Osteoblast (primary cell): ENCODE measurements at regions not wholly inside any gene's neighbourhood (a gene's known extent, or its start where the extent isn't known, plus 50 kb on each side); places are given as distances from the start of the nearest gene placed in this dataset.

Source experiments
- DNase-seq: peaks from one replicate; pipeline ENCODE4 v3.0.0; 2011; ENCODE audit warnings: low spot score, mixed read lengths; ENCODE audit not compliant: insufficient read length; ENCODE audit errors: missing footprints
- H2AFZ ChIP-seq: 2 replicates; pipeline ENCODE4 v1.6.0; 2011; ENCODE audit warnings: mild to moderate bottlenecking, low read length
- H3K27ac ChIP-seq: 2 replicates; pipeline ENCODE4 v1.5.1; 2011; ENCODE audit warnings: mild to moderate bottlenecking, low read depth, low read length, moderate library complexity
- H3K27me3 ChIP-seq: 2 replicates; pipeline ENCODE4 v1.6.0; 2012; ENCODE audit warnings: mild to moderate bottlenecking, control low read depth, inconsistent platforms, low read length, moderate library complexity; ENCODE audit not compliant: insufficient read depth
- H3K36me3 ChIP-seq: 2 replicates; pipeline ENCODE4 v1.5.1; 2011; ENCODE audit warnings: mild to moderate bottlenecking, low read length, control low read depth, moderate library complexity; ENCODE audit not compliant: insufficient read depth
- H3K4me1 ChIP-seq: 2 replicates; pipeline ENCODE4 v1.5.1; 2011; ENCODE audit warnings: mild to moderate bottlenecking, low read length, control low read depth, moderate library complexity; ENCODE audit not compliant: insufficient read depth
- H3K4me2 ChIP-seq: 2 replicates; pipeline ENCODE4 v1.6.0; 2011; ENCODE audit warnings: mild to moderate bottlenecking, low read length; ENCODE audit not compliant: insufficient read depth
- H3K4me3 ChIP-seq: fragments of 200-600 bp; sonication (generic); 3 replicates; pipeline ENCODE4 v1.5.1; 2012; ENCODE audit warnings: mild to moderate bottlenecking, low read length, inconsistent platforms; ENCODE audit not compliant: insufficient read depth
- H3K79me2 ChIP-seq: 2 replicates; pipeline ENCODE4 v1.6.0; 2012; ENCODE audit warnings: mild to moderate bottlenecking, low read length, control low read depth, inconsistent platforms; ENCODE audit not compliant: insufficient read depth
- H3K9me3 ChIP-seq: 2 replicates; pipeline ENCODE4 v1.5.1; 2011; ENCODE audit warnings: low read depth, low read length, control low read depth
- H4K20me1 ChIP-seq: 2 replicates; pipeline ENCODE4 v1.6.0; 2012; ENCODE audit warnings: mild to moderate bottlenecking, low read length, control low read depth; ENCODE audit not compliant: insufficient read depth
- CTCF ChIP-seq: IDR thresholded peaks from 2 replicates; pipeline ENCODE4 v1.5.1; 2011; ENCODE audit warnings: mild to moderate bottlenecking, low read depth, low read length, moderate library complexity; ENCODE audit errors: extremely low read depth

DNA sequence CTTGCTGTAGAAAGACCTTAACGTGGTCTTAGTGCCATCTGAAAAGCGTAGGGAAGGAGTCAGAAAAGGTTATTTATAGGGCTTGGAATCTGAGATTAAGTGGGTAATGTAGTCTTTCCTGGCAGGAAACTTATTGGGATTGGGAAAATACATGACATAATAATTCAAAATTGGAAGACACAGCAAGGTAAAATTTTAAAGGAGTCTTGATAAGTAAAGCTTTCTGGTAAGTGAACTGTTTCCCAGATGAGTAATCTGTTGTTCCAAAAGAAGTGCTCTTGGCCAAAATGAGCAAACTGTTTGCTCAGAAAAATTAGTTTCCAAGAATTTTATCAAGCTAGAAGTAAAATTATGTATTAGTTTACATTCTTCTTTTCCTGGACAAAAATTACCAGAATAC lies 149.3 kb upstream of the TMTC2 start:
- Histone ChIP-seq H3K4me2 (no peak overlapping the region), H3K9me3 (no peaks in the 10 kb centered on the region), H3K36me3 (no peaks in the 10 kb centered on the region), H3K4me1 (no peaks in the 10 kb centered on the region), H3K4me3 (no peak overlapping the region), H3K27ac (no peak overlapping the region), H3K27me3 (no peaks in the 10 kb centered on the region), H4K20me1 (no peaks in the 10 kb centered on the region), H3K79me2 (no peaks in the 10 kb centered on the region), H2AFZ (no peak overlapping the region)
- no peak for DNase-seq
- TF ChIP-seq CTCF = no peak

DNA sequence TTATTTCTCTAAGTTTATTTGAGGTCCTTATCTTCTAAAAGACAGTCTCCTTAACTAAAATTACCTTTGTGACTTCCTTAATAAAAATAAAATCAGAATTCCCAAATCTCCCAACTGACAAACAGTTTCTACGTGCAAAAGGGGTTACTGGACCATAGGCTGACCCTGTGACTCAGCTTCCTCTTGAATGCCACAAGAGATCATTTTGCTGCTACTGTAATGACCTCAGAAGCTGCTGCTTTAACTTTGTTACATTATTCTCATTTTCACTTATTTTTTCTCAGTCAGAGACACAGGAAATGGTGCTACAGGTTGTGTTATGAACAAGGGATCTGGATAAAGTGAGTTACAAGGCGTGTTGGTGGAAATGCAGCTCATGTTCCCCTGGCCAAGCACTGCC lies 132.2 kb upstream of the TMTC2 start:
- DNase-seq = no peak
- H3K4me2 ChIP-seq = no peak overlapping the region
- no peaks in the 10 kb centered on the region for H3K27me3 ChIP-seq
- no peak for TF ChIP-seq CTCF
- no peaks in the 10 kb centered on the region for H3K36me3 ChIP-seq
- no peaks in the 10 kb centered on the region for H3K4me1 ChIP-seq
- H2AFZ ChIP-seq = no peak overlapping the region
- no peaks in the 10 kb centered on the region for H4K20me1 ChIP-seq
- H3K9me3 ChIP-seq = no peaks in the 10 kb centered on the region
- no peak overlapping the region for H3K27ac ChIP-seq
- no peak overlapping the region for H3K4me3 ChIP-seq
- H3K79me2 ChIP-seq = no peaks in the 10 kb centered on the region

DNA sequence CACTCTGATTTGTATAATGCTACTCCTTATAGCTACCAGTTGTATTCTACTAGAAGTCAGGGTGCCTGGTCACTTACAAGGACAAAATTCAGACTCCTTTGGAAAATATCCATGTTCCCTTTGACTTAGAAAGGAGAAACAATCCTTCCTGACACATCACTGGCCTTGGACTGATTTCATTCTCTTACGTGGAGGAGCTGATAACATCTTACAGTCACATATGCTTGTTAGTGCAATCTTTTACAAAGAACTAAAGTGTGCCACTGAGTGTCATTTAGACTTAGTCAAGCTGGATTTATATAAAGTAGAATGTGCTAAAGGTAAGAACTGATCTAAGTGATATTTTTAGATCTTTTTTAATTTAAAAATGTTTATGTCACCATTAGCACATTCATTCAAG lies 131.0 kb upstream of the TMTC2 start:
- Histone ChIP-seq H3K27me3 (no peaks in the 10 kb centered on the region), H3K4me2 (no peak overlapping the region), H2AFZ (no peak overlapping the region), H4K20me1 (no peaks in the 10 kb centered on the region), H3K9me3 (no peaks in the 10 kb centered on the region), H3K4me1 (no peaks in the 10 kb centered on the region), H3K4me3 (no peak overlapping the region), H3K36me3 (no peaks in the 10 kb centered on the region), H3K27ac (no peak overlapping the region), H3K79me2 (no peaks in the 10 kb centered on the region)
- DNase-seq = no peak
- no peak for TF ChIP-seq CTCF

- no peak for TF ChIP-seq CTCF
- no peak overlapping the region for H2AFZ ChIP-seq
- H3K4me1 ChIP-seq = no peaks in the 10 kb centered on the region
- H3K4me3 ChIP-seq = no peak overlapping the region
- no peak overlapping the region for H3K4me2 ChIP-seq
- no peaks in the 10 kb centered on the region for H4K20me1 ChIP-seq
- no peak overlapping the region for H3K27ac ChIP-seq
- H3K36me3 ChIP-seq = no peaks in the 10 kb centered on the region
- no peaks in the 10 kb centered on the region for H3K27me3 ChIP-seq
- no peak for DNase-seq
- H3K9me3 ChIP-seq = no peaks in the 10 kb centered on the region
- no peaks in the 10 kb centered on the region for H3K79me2 ChIP-seq
These were observed 120.7 kb upstream of the TMTC2 start for GRCh38 chr12:82565966-82566365.
